ENCODE measurements at regions not wholly inside any gene's neighbourhood (a gene's known extent, or its start where the extent isn't known, plus 50 kb on each side); places are given as distances from the start of the nearest gene placed in this dataset.

- no peak for DNase-seq
These were observed 265.3 kb upstream of the TGFBR2 start for GRCh38 chr3:30341079-30341478.

DNA sequence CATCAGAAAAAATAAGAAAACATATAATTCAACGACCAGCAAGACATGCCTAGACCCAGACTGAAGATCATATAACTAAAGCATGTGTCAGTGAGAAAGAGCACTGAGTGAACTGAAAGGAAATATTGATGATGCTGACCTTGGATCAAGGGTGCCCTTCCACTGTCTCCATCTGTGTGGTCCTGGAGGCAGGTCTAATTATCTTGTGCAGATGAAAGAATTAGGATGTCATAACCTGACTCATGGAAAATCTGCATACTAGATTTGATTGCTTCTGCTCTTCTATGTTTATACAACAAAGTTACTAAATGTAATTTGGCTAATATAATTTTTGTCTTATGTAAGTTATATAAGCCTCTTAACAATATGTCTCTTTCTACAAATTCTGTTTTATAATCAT lies 264.6 kb upstream of the TGFBR2 start:
- DNase-seq: no peak

- no peak for DNase-seq
These were observed 263.9 kb upstream of the TGFBR2 start for GRCh38 chr3:30342318-30343060.

DNA sequence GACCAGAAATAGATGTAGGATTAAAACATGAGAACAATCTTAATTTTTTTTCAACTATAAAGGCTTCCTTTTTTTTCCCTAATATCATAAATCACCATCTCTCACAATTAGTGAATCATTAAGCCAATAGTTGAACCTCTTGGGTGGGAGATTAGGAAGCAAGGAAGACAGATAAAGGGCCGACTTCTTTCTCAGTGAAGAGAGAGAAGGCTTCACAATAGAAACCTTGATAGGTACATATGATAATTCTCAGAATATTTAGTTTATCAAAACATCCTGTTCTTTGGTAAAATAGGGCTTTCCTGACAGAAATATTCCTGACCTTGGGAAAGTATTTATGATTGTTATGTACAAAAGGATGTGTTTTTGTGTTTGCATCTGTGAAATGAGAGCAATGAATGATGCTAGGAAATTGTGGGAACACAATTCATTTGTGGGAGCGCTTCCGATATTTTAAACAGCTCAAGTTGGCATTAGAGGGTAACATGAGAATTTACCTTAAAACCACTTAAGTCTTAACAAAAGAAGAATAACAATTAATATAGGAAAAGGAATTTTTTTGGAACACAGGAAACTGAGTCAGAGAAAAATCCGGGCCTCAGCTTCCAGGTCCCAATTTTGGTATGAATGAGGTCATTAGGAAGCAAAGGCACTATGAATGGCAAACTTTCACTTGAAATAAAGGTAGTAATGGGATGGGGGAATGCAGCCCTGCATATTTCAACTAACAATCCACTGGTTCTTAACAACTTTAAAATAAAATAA lies 263.2 kb upstream of the TGFBR2 start:
- no peak for DNase-seq

DNA sequence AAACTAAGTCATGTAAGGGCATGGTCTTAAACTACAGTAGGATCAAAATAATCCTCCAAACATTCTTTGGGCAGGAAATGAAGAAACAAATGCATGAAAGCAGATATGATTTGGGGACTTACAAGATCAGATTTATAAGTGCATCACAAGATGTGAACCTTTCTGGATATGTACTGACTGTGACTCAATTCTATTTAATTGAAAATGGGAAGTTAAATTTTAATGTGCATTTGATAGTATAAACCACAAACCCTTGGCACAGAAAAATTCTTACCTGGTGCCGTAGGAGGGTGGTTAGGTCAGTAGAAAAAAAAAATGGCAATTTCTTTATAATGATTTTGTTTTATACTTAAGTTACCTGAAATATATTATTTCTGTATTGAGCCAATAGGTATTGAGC lies 262.5 kb upstream of the TGFBR2 start:
- DNase-seq: no peak

GRCh38 chr3:30344288-30344687 lies 262.1 kb upstream of the TGFBR2 start:
- no peak for DNase-seq

- no peak for DNase-seq
These were observed 259.5 kb upstream of the TGFBR2 start for GRCh38 chr3:30346933-30347320.

GRCh38 chr3:30347679-30348216 lies 258.7 kb upstream of the TGFBR2 start:
- DNase-seq: no peak

- no peak for DNase-seq
These were observed 256.9 kb upstream of the TGFBR2 start for GRCh38 chr3:30349507-30349906.

DNA sequence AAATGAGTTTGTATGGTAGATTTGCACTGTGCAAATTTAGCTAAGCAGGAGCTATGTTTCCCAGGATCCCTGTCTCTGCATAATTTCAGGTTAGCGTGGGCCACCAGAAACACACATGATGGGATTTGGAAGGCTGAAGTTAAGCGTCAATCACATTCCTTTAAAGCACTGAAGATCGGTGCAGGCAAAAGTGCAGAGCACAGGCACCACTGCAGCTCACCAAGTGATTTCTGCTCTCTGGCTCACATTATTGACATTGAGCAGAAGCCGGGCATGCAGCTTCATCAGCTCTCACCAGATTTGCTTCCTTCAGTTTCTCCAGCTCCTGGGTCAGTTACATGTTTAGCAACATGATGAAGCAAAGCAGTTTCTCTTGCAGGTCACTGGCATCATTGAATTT lies 256.4 kb upstream of the TGFBR2 start:
- DNase-seq: no peak

DNA sequence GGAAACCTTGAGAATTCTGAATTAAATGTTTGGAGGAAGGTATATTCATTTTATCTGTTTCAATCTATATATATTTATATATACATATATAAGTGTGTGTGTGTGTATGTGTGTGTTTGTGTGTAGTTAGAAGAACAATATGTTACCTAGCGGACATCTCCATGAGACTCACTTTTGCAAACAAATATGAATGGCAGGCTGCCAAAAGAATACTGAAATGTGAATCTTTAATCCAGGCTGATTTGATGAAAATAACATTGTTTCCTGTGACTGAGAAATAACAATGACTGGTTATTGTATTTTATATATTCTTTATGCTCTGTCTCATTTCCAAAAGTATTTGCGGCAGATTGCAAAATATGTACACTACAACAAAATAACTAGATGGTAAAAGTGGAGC lies 255.5 kb upstream of the TGFBR2 start:
- no peak for DNase-seq

DNA sequence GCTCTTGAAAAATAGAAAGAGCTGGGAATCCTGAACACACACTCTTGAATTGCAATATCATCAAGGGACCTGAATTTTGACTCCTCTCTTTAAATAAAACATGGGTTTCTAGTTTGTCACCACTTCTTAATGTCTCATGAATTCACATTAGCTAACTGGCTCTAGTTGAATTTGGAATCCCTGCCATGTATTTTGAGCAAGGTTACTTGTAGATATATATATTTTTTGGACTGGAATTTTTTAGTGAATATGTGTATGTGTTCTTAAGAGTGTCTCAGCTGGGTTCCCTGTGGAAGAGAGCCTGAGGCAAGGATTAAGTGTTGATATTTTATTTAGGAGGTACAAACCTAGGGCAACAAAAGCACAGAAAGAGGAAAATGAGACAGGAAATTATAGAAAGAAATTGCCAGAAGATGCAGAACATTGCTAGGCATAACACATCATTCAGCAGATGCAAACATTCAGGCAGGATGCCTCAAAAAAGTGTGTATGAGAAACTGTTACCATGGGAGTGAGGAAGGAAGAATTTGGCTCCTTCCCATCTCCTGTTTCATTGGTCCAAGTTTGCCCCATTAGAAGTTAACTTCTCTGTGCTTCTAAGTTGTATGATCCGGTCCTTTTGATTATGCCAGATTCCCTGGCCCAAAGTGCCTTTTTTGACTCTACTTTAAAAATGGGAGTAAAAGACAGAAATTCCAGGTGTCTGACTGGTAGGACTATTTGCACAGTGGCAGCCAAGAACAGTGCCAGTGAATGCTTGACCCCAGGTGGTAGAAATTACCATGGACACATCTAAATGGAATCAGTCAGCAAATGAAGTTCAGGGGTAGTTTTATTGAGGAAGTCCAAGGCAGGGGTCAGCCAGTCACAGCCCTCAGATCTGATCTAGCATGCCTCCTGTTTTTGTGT lies 253.7 kb upstream of the TGFBR2 start:
- no peak for DNase-seq

DNA sequence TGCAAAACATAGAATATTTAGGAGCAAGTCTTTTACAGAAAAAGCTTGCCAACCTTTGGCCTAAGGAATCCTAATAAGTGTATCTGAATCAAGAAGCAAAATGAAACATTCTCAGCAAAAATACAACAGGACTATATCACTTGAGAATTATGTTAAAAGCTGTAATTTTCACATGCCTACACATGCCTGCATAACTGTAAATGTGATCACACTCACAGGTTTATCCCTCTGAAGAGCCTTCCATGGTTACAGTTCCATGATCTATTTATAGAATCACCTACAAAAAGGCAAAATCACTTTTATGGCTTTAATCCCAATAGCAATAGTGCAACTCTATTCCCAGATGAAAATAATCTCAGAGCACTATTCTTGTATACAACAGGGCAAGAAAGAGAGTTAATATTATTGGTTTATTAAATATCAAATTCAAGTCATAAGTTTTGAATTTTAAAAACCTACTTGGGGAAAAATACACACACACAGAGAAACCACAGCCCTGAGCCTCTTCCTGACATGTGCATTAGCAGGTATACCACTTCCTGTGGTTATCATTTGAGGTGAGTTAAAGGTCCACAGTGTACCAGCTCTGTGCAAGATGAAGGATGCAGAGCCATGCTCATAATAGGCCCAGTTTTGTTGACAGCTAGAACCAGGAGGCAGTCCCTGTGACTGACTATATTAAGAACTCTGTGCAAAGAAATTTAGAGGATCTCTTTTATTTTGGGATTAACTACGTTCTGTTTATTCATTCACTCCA lies 252.5 kb upstream of the TGFBR2 start:
- DNase-seq: no peak

GRCh38 chr3:30354513-30354912 lies 251.9 kb upstream of the TGFBR2 start:
- no peak for DNase-seq

DNA sequence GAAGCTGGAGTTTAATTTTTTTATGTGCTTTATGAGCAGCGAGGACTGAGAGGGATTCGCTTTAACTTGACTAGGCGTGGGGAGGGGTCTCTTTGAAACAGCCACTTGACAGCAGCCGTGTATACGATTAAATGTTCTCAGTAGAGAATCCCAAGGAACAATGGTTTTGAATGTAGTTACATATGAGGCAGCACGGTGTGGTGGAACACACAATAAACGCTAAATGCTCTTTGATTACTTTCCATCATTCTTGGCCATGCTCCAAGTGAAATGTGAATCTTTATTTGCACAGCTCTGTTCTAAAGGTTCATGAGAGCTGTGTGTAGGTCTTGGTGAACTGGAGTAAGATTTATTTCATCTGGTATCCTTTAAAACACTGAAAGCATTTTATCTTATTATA lies 251.4 kb upstream of the TGFBR2 start:
- DNase-seq: no peak

DNA sequence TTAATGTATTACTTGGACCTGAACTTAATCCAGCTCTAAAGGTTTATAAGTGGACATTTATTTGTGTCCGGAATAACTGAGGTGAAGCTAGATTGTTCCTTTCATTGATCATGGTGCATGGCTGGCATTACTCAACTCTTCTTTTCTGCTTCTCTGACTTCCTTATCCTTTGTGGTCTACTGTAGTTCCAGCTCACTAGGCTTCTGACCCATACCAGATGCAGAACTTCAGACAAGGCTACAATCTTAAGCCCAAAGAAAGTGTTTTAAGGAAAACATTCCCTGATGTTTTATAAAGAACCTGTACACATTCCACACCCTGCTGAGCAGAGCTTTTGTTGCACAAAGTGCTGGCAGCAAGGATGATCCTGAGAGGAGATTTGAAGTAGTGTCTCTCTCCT lies 250.8 kb upstream of the TGFBR2 start:
- no peak for DNase-seq

DNA sequence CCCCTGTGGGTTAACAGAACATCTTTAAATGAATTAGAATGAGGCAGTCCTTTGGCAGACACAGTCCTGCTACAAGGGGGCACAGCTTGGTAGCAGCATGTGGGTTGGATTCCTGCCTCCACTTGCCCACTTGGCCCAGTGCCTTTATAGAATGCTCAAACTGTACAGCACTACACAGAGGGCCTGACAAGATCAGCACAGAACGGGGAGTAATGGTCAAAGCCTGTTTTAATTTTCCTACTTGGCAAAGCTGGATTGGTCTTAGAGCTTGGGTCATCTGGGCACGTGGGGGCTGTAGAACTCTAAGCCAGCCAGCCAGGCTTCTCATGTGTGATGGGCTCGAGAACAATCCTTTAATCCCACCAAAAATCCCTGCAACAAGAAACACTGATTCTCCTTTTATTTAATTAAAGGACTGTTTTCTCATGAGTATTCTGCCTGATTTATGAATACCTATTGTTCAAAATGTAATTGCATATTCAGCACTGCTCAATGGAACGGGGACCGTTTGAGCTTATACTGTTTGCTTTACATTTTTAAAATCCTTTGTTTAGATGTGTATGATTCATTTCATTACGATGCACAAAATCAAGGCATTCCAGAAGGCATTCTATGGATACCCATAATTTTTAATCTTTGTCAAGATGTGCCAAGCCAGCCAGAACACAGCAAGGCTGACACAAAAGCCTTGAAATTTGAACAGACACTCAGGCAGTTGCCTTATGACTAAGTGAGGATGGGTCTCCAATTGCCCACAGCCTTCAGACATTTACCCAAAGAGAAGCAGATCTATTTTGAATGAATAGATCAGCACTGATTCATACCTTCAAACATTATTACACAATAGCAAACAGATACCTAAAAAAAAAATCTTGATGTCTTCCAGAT lies 249.3 kb upstream of the TGFBR2 start:
- DNase-seq: peak; percentile 30

GRCh38 chr3:30357897-30358296 lies 248.5 kb upstream of the TGFBR2 start:
- no peak for DNase-seq

GRCh38 chr3:30358871-30359270 lies 247.5 kb upstream of the TGFBR2 start:
- no peak for DNase-seq

- DNase-seq: no peak
These were observed 237.4 kb upstream of the TGFBR2 start for GRCh38 chr3:30368978-30369377.

DNA sequence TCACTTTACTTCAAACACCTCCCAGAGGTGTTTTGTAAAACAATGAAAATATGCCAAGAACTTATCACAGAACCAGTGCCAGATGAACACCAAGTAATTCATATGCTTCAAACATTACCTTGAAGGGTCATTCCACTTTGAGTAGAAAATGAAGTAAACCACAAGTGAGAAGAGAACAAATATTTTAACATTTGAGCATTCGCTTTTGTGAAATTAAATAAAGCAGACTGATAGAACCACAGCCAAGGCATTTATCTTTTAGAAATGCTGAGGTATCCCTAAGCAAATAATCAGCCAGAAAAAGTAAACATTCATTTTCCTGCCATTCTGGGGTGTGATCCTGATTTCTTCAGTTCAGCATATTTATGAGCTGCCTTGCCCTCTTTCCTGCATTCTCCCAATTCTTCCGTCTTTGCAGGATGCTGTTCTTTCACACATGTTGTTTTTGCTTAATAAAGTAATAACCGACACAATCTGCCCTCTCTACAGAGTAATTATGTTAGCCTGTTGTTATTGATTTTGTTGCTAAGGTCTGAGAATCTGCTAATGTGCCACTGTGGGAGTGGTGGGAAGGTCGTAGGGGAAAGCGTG lies 235.6 kb upstream of the TGFBR2 start:
- DNase-seq: no peak

All from DMS 273 treated with DMSO at 0.1 percent for 48 hours (cell line).